Tibial nerve (tissue), 4 donors: ENCODE measurements at regions not wholly inside any gene's neighbourhood (a gene's known extent, or its start where the extent isn't known, plus 50 kb on each side); places are given as distances from the start of the nearest gene placed in this dataset.
A peak's percentile ranks its signal among the peaks of the same experiment; 100 is the strongest.
"Not testable (repeated sequence)": the region's sequence is repeated elsewhere in the genome, so short reads cannot be mapped to it uniquely, and the experiment has no call there.

Experiments used
- DNase-seq, 2 donors: peaks; one replicate each; pipeline ENCODE4 v3.0.0-alpha.2; 2019; ENCODE audit warnings: low spot score in 2 of 2
- H3K27ac ChIP-seq, 4 donors: fragments of 200-600 bp; sonication (generic) in 3 of 4; one replicate each; pipeline ENCODE4 v1.5.1; 2017 to 2019; ENCODE audit warnings: mild to moderate bottlenecking in 1 of 4
- H3K27me3 ChIP-seq, 2 donors: fragments of 200-600 bp; sonication (generic) in 1 of 2; one replicate each; pipeline versions ENCODE4 v1.5.1 to v1.6.0; 2017 to 2019
- H3K36me3 ChIP-seq, 3 donors: fragments of 200-600 bp; sonication (generic); one replicate each; pipeline ENCODE4 v1.5.1; 2018 to 2019
- H3K4me1 ChIP-seq, 4 donors: fragments of 200-600 bp; sonication (generic) in 3 of 4; one replicate each; pipeline ENCODE4 v1.5.1; 2017 to 2019
- H3K4me3 ChIP-seq, 4 donors: fragments of 200-600 bp; sonication (generic) in 3 of 4; one replicate each; pipeline ENCODE4 v1.5.1; 2017 to 2019; ENCODE audit warnings: mild to moderate bottlenecking in 1 of 4, moderate library complexity in 1 of 4
- H3K9me3 ChIP-seq, 4 donors: fragments of 200-600 bp; sonication (generic) in 3 of 4; one replicate each; pipeline ENCODE4 v1.5.1; 2017 to 2019
- EP300 ChIP-seq, 2 donors: sonication (generic); formaldehyde crosslinking; IDR thresholded peaks; one replicate each; pipeline ENCODE4 v1.6.1; 2017; ENCODE audit warnings: antibody characterized with exemption in 2 of 2, mild to moderate bottlenecking in 1 of 2
- POLR2A ChIP-seq, 2 donors: fragments of 450-650 bp; IDR thresholded peaks; one replicate each; pipeline ENCODE4 v1.6.1; 2017; ENCODE audit warnings: antibody characterized with exemption in 2 of 2, mild to moderate bottlenecking in 2 of 2, moderate library complexity in 2 of 2
- WGBS, 2 donors: methylation state at CpG; one replicate each; pipeline ENCODE4 v1.1.5; 2018; 5-methylcytosine and 5-hydroxymethylcytosine counted together
- TF ChIP-seq, protein P1 (sequence below), 5 experiments: fragments of 200-600 bp in 3 of 5; fragments of 450-650 bp in 2 of 5; sonication (generic) in 3 of 5; IDR thresholded peaks; one replicate each; pipeline ENCODE4 v1.5.1; 2016 to 2019; ENCODE audit warnings: antibody characterized with exemption in 5 of 5, mild to moderate bottlenecking in 3 of 5, moderate library complexity in 2 of 5

DNA sequence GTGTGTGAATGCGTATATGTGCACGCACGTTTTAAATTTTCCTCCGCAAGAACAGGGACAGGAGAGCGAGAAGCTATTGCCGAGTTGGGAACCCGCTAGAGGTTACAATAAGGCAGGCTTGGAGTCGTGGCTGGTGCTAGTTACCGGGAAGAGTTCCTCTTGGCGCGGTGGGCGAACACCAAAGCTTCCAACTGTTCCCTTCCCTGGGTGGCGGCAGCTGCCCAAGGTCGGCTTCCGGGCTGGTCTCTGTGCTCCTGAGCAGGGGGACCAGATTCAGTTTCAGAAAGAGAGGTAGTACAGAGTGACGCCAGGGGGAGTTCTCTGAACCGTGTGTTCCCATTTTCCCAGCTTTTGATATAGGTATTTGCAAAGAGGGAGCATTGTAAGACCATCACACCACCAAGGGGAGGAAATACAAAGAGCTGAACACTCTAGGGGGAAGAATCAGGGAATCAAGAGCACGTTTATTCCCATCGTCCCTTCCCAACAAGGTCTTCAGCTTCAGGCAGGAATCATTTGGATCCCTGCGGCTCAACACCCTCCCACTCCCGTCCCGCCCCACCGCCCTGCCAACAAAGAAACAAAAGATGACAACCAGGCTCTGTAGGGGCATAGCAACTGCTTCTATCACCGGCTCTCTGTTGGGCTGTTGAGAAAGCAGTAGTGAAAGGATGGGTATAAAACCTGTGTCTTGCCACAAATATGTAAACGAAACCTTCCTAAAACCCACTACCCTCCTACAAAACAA is 113.6 kb upstream of the TEX13C start:
- peak overlapping the region in 2 of 4 donors; percentile 62 to 76 for H3K27ac ChIP-seq
- peak overlapping the region in 3 of 4 donors; percentile 32 to 55 (median 42) for H3K4me3 ChIP-seq
- TF ChIP-seq EP300 (IDR thresholded peaks at IDR 0.05) (no peak), POLR2A (IDR thresholded peaks at IDR 0.05) (no peak)
- TF ChIP-seq, protein P1, sequence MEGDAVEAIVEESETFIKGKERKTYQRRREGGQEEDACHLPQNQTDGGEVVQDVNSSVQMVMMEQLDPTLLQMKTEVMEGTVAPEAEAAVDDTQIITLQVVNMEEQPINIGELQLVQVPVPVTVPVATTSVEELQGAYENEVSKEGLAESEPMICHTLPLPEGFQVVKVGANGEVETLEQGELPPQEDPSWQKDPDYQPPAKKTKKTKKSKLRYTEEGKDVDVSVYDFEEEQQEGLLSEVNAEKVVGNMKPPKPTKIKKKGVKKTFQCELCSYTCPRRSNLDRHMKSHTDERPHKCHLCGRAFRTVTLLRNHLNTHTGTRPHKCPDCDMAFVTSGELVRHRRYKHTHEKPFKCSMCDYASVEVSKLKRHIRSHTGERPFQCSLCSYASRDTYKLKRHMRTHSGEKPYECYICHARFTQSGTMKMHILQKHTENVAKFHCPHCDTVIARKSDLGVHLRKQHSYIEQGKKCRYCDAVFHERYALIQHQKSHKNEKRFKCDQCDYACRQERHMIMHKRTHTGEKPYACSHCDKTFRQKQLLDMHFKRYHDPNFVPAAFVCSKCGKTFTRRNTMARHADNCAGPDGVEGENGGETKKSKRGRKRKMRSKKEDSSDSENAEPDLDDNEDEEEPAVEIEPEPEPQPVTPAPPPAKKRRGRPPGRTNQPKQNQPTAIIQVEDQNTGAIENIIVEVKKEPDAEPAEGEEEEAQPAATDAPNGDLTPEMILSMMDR (IDR thresholded peaks at IDR 0.05) = no peak
- 9 to 31% methylated on average over 11 to 25 of the region's 25 CpGs for WGBS, 2 donors
- DNase-seq = no peak
- no peaks in the 10 kb centered on the region for H3K9me3 ChIP-seq
- H3K27me3 ChIP-seq = peaks cover 0 to 27% of the 10 kb centered on the region in 2 donors
- H3K4me1 ChIP-seq = peaks cover 0 to 22% (median 0%) of the 10 kb centered on the region in 4 donors
- H3K36me3 ChIP-seq = no peaks in the 10 kb centered on the region

DNA sequence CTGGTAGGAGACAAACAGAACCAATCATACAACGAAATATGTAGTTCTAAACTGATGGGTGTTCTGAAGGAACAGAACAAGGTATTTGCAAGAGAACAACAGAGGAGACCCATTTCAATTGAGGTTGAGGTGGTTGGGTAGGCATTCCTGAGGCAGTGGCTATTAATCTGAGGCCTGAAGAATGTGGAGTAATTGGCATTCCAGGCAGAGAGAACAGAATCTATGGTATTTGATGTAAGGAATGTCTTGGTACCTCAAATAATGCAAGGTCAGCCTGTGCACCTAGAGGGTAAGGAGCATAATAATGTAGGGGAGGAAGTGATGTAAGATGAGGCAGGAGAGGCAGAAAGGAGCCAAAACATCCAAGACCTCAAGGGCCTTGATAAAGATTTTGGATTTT is 109.5 kb upstream of the TEX13C start:
- no peak overlapping the region for H3K27ac ChIP-seq
- no peaks in the 10 kb centered on the region for H3K27me3 ChIP-seq
- H3K4me3 ChIP-seq = no peak overlapping the region
- no peak for DNase-seq
- no peaks in the 10 kb centered on the region for H3K36me3 ChIP-seq
- H3K9me3 ChIP-seq = no peaks in the 10 kb centered on the region
- H3K4me1 ChIP-seq = peaks cover 0 to 6% (median 0%) of the 10 kb centered on the region in 4 donors
- TF ChIP-seq EP300 (IDR thresholded peaks at IDR 0.05) = no peak
- TF ChIP-seq, protein P1 (IDR thresholded peaks at IDR 0.05) = no peak
- no peak for TF ChIP-seq POLR2A (IDR thresholded peaks at IDR 0.05)
- 38 to 56% methylated on average over 1 of the region's 1 CpG for WGBS, 2 donors

DNA sequence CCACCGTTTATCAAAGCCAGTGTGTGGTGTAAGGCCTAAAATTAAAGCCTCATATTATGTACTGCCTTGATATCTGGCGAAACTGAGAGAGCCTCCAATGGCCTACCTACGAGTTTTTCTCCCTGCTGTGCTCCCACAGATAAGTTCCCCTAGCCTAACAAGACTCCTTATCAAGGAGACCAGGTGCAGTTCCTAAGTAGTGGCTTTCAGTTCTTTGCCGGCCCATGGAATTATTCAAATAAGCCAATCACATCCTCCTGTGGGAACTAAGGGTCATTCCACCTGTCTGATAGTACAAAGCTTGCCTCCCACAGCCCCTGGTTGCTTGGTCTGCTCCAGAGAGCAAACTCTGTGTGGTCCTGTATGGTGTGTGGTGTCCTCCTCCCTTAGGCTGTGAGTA is 99.8 kb upstream of the TEX13C start:
- TF ChIP-seq EP300 (IDR thresholded peaks at IDR 0.05) (no peak), POLR2A (IDR thresholded peaks at IDR 0.05) (no peak)
- TF ChIP-seq, protein P1 (IDR thresholded peaks at IDR 0.05) = no peak
- WGBS, 2 donors = 58 to 88% methylated on average over 4 of the region's 4 CpGs
- H3K9me3 ChIP-seq = no peaks in the 10 kb centered on the region
- no peaks in the 10 kb centered on the region for H3K36me3 ChIP-seq
- no peaks in the 10 kb centered on the region for H3K4me1 ChIP-seq
- H3K4me3 ChIP-seq = no peak overlapping the region
- DNase-seq = no peak
- H3K27me3 ChIP-seq = no peaks in the 10 kb centered on the region
- H3K27ac ChIP-seq = no peak overlapping the region

DNA sequence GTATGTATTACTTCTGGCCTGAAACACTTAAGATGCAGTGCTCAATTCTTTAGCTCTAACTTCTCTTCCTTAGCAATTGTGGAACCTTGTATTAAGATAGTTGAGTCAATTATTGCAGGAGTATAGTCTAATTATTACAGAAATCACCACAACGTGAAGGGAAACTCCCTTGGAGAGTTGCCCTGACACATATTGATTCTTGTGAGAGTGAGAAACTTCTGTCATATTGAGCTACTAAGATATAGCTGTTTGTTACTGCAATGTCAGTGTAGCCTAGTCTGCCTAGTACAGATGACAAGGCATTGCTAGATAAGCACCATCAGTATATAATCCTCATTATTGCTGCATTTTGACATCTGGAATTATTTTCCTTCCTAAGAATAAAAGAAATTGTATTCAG is 82.7 kb upstream of the TEX13C start:
- Histone ChIP-seq H3K36me3 (no peaks in the 10 kb centered on the region), H3K27me3 (no peaks in the 10 kb centered on the region), H3K4me3 (no peak overlapping the region), H3K9me3 (no peaks in the 10 kb centered on the region), H3K4me1 (no peaks in the 10 kb centered on the region), H3K27ac (no peak overlapping the region)
- TF ChIP-seq POLR2A (IDR thresholded peaks at IDR 0.05) (no peak), EP300 (IDR thresholded peaks at IDR 0.05) (no peak)
- TF ChIP-seq, protein P1 (IDR thresholded peaks at IDR 0.05) = no peak
- no peak for DNase-seq
- 39 to 70% methylated on average over 1 of the region's 1 CpG for WGBS, 2 donors

DNA sequence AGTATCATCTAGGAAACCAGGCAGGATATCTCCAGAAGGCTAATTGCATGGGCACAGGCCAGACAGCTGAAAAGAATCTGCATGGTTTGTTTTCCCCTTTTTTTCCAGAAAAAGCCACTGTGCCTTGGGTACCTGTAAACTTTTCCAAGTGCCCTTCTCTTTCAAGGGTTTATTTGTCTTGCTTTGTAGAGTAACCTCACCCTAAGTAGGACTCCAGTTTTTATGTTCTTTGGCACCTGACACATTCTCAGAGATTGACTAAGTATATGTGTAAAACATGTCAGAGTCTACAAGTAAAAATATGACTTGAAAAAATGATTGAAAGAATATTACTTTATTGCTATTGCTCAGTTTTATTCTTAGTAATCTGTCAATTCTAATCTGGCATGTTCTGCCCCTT is 70.7 kb upstream of the TEX13C start:
- no peak overlapping the region for H3K27ac ChIP-seq
- no peaks in the 10 kb centered on the region for H3K9me3 ChIP-seq
- no peaks in the 10 kb centered on the region for H3K36me3 ChIP-seq
- no peaks in the 10 kb centered on the region for H3K4me1 ChIP-seq
- no peak overlapping the region for H3K4me3 ChIP-seq
- H3K27me3 ChIP-seq = no peaks in the 10 kb centered on the region
- TF ChIP-seq EP300 (IDR thresholded peaks at IDR 0.05) = no peak
- no peak for TF ChIP-seq POLR2A (IDR thresholded peaks at IDR 0.05)
- TF ChIP-seq, protein P1 (IDR thresholded peaks at IDR 0.05) = no peak
- no peak for DNase-seq

DNA sequence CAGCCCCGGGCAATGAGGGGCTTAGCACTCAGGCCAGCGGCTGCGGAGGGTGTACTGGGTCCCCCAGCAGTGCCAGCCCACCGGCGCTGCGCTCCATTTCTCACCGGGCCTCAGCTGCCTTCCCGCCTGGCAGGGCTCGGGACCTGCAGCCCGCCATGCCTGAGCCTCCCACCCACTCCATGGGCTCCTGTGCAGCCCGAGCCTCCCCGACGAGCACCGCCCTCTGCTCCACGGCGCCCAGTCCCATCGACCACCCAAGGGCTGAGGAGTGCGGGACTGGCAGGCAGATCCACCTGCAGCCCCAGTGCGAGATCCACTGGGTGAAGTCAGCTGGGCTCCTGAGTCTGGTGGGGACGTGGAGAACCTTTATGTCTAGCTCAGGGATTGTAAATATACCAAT is 63.9 kb upstream of the TEX13C start:
- WGBS, 2 donors = 90 to 95% methylated on average over 2 to 13 of the region's 20 CpGs

More for the DNA sequence above, 63.9 kb upstream of the TEX13C start:
- H3K36me3 ChIP-seq, H3K27me3 ChIP-seq, H3K9me3 ChIP-seq, H3K4me3 ChIP-seq, DNase-seq, H3K4me1 ChIP-seq, H3K27ac ChIP-seq: not testable (repeated sequence)
